GM13977 (cell line): ENCODE measurements at regions not wholly inside any gene's neighbourhood (a gene's known extent, or its start where the extent isn't known, plus 50 kb on each side); places are given as distances from the start of the nearest gene placed in this dataset.
"Not testable (repeated sequence)": the region's sequence is repeated elsewhere in the genome, so short reads cannot be mapped to it uniquely, and the experiment has no call there.

Source experiments
- DNase-seq: peaks from one replicate; pipeline ENCODE4 v3.0.0; 2012; ENCODE audit warnings: low spot score
- CTCF ChIP-seq: IDR thresholded peaks from 2 replicates; pipeline ENCODE4 v1.5.1; 2012; ENCODE audit warnings: mild to moderate bottlenecking, control low read depth; ENCODE audit not compliant: insufficient read depth; ENCODE audit errors: extremely low read depth, missing control alignments
- in situ Hi-C: fragments of 300-500 bp; cut with MboI; formaldehyde crosslinking; loops from one replicate; pipeline ENCODE4 v1.12.0; 2022; ENCODE audit warnings: low sequenced_read_pairs, low pct_unique_long_range_greater_than_20kb, mixed read lengths, inconsistent platforms; ENCODE audit not compliant: unreplicated experiment

DNA sequence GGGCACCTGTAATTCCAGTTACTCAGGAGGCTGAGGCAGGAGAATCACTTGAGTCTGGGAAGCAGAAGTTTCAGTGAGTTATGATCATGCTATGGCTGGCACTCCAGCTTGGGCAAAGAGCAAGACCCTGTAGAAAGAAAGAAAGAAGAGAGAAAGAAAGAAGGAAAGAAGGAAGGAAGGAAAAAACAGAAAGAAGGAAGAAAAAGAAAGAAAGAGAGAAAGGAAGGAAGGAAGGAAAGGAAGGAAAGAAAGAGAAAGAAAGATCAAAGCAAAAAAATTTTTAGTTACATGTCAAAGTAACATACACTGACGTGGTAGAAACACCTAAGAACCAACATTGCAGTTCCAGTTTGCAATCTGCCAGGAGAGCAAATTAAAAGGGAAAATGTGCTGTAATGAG, 73.8 kb upstream of the JCAD start:
- DNase-seq = no peak
- TF ChIP-seq CTCF = no peak
- in situ Hi-C loops = no loop called here

- in situ Hi-C loops, DNase-seq: not testable (repeated sequence)
These were observed 72.0 kb upstream of the JCAD start for GRCh38 chr10:30131369-30131768.

DNA sequence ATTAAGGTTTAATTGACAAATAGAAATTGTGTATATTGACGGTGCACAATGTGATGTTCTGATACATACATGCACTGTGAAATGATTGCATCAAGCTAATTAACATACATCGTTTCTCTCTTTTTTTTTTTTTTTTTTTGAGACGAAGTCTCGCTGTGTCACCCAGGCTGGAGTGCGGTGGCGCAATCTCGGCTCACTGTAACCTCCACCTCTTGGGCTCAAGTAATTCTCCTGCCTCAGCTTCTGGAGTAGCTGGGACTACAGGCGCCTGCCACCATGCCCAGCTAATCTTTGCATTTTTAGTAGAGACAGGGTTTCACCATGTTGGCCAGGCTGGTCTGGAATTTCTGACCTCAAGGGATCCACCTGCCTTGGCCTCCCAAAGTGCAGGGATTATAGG, 69.9 kb upstream of the JCAD start:
- DNase-seq, in situ Hi-C loops: not testable (repeated sequence)

- in situ Hi-C loops = no loop called here
- no peak for TF ChIP-seq CTCF
- no peak for DNase-seq
These were observed 67.7 kb upstream of the JCAD start for GRCh38 chr10:30127120-30127541.

GRCh38 chr10:30125496-30125895, 66.1 kb upstream of the JCAD start:
- in situ Hi-C loops = no loop called here
- no peak for TF ChIP-seq CTCF
- DNase-seq = no peak

GRCh38 chr10:30124704-30125103, 65.3 kb upstream of the JCAD start:
- DNase-seq = no peak
- TF ChIP-seq CTCF = no peak
- in situ Hi-C loops = no loop called here

GRCh38 chr10:30121401-30121800, 62.0 kb upstream of the JCAD start:
- no peak for DNase-seq
- in situ Hi-C loops = no loop called here
- no peak for TF ChIP-seq CTCF

GRCh38 chr10:30118590-30118989, 59.2 kb upstream of the JCAD start:
- in situ Hi-C loops = no loop called here
- no peak for TF ChIP-seq CTCF
- DNase-seq = no peak
